K562 (cell line): ENCODE measurements at regions not wholly inside any gene's neighbourhood (a gene's known extent, or its start where the extent isn't known, plus 50 kb on each side); places are given as distances from the start of the nearest gene placed in this dataset.

Experiments used
- ATAC-seq: fragments of 200-7000 bp; cut with Tn5 transposase; 3 replicates; pipeline ENCODE4 v1.9.1; 2020; ENCODE audit warnings: moderate library complexity
- BruUV-seq: library from RNA; stranded (reverse); fragments of 400-500 nt; replicated peaks from 2 replicates; lab custom pipeline; 2021; lab: Mats Ljungman, UMichigan
- CTCF ChIA-PET: fragments of 300-600 bp; formaldehyde crosslinking; extraction: SDS; loops from one replicate; lab custom pipeline; 2021; ENCODE audit warnings: low intra/inter-chr PET ratio; lab: Yijun Ruan, JAX
- POLR2A ChIA-PET: fragments of 300-600, 350-650 bp; sonication (Branson Sonifier 250); formaldehyde crosslinking; extraction: SDS; loops from one replicate; lab custom pipeline; 2021; ENCODE audit warnings: antibody characterized with exemption, inconsistent platforms; lab: Yijun Ruan, JAX
- DNase-seq, 4 experiments: peaks; one replicate each; pipeline versions ENCODE4 v3.0.0 to v3.0.0-alpha.2; 2011 to 2018; ENCODE audit warnings: low spot score in 3 of 4, mixed read lengths in 3 of 4; ENCODE audit errors: extremely low read depth in 1 of 4
- FAIRE-seq: peaks from 2 replicates; lab custom pipeline; 2011; peaks lifted over from hg19 to GRCh38; lab: Jason Lieb, UNC
- H2AFZ ChIP-seq: 2 replicates; pipeline ENCODE4 v1.6.0; 2011; ENCODE audit warnings: low read depth, low read length, control low read depth, inconsistent platforms
- H3K27ac ChIP-seq: fragments of 200-600 bp; 3 replicates; pipeline ENCODE4 v1.8.0; 2011; ENCODE audit warnings: low read depth, mild to moderate bottlenecking, control low read depth, inconsistent platforms, low read length, moderate library complexity, mixed read lengths; ENCODE audit errors: extremely low read depth
- H3K27me3 ChIP-seq, 2 experiments: fragments of 300-600 bp in 1 of 2; 2 replicates in 1 of 2; 3 replicates in 1 of 2; pipeline versions ENCODE4 v1.6.0 to v1.8.0; 2011; ENCODE audit warnings: inconsistent platforms in 2 of 2, low read length in 2 of 2, mild to moderate bottlenecking in 1 of 2, mixed read lengths in 1 of 2, moderate library complexity in 1 of 2; ENCODE audit not compliant: control insufficient read depth in 2 of 2, insufficient read depth in 2 of 2
- H3K36me3 ChIP-seq: fragments of 300-600 bp; 3 replicates; pipeline ENCODE4 v1.8.0; 2011; ENCODE audit warnings: mild to moderate bottlenecking, low read length, inconsistent platforms; ENCODE audit not compliant: control insufficient read depth, insufficient read depth
- H3K4me1 ChIP-seq, 2 experiments: fragments of 200-600 bp in 1 of 2; replicated peaks in 1 of 2; 2 replicates in 1 of 2; 3 replicates in 1 of 2; pipeline versions ENCODE4 v1.5.1 to v1.8.0; 2011; ENCODE audit warnings: inconsistent platforms in 2 of 2, low read length in 2 of 2, mild to moderate bottlenecking in 1 of 2, mixed read lengths in 1 of 2, moderate library complexity in 1 of 2; ENCODE audit not compliant: control insufficient read depth in 2 of 2, insufficient read depth in 2 of 2
- H3K4me2 ChIP-seq: 2 replicates; pipeline ENCODE4 v1.6.1; 2011; ENCODE audit warnings: low read length, control low read depth, inconsistent platforms, mixed read lengths; ENCODE audit not compliant: insufficient read depth
- H3K4me3 ChIP-seq: fragments of 200-600 bp; sonication (generic), shearing (Covaris generic); 2 replicates; pipeline ENCODE4 v1.5.1; 2016; ENCODE audit warnings: control low read depth, inconsistent platforms
- H3K79me2 ChIP-seq: fragments of 200-600 bp; 3 replicates; pipeline ENCODE4 v1.8.0; 2011; ENCODE audit warnings: low read length, inconsistent platforms; ENCODE audit not compliant: control insufficient read depth, insufficient read depth
- H3K9ac ChIP-seq, 2 experiments: 2 replicates each; pipeline versions ENCODE4 v1.6.0 to v1.6.1; 2011; ENCODE audit warnings: low read depth in 2 of 2, low read length in 2 of 2, control low read depth in 1 of 2, inconsistent platforms in 1 of 2, mild to moderate bottlenecking in 1 of 2, mixed read lengths in 1 of 2; ENCODE audit not compliant: insufficient read depth in 1 of 2
- H3K9me1 ChIP-seq: one replicate; pipeline ENCODE4 v1.6.0; 2011; ENCODE audit warnings: inconsistent platforms, mild to moderate bottlenecking, low read length, moderate library complexity; ENCODE audit not compliant: control insufficient read depth, insufficient read depth
- H3K9me3 ChIP-seq: replicated peaks from 2 replicates; pipeline ENCODE4 v1.5.1; 2011; ENCODE audit warnings: low read depth, low read length, inconsistent platforms; ENCODE audit not compliant: control insufficient read depth, insufficient read depth
- H4K20me1 ChIP-seq: replicated peaks from 2 replicates; pipeline ENCODE4 v1.6.1; 2011; ENCODE audit warnings: low read length, inconsistent platforms, mixed read lengths; ENCODE audit not compliant: control insufficient read depth, insufficient read depth
- EZH2 ChIP-seq: IDR thresholded peaks from 2 replicates; pipeline ENCODE4 v1.6.1; 2012; ENCODE audit warnings: low read depth, mild to moderate bottlenecking, inconsistent platforms, low read length, borderline replicate concordance
- MECOM ChIP-seq: fragments of 250-450 bp; sonication (Bioruptor Pico); IDR thresholded peaks from 2 replicates; pipeline ENCODE4 v1.8.0; 2022; ENCODE audit warnings: inconsistent platforms
- SMARCA5 ChIP-seq: fragments of 450-650 bp; IDR thresholded peaks from 2 replicates; pipeline ENCODE4 v1.6.1; 2016
- TEAD1 ChIP-seq, 2 experiments: fragments of 450-650 bp in 1 of 2; sonication (generic) in 1 of 2; formaldehyde crosslinking; IDR thresholded peaks; 2 replicates each; pipeline versions ENCODE4 v1.4.0 to v1.8.0; 2020 to 2022; ENCODE audit warnings: mild to moderate bottlenecking in 2 of 2, missing genetic modification reagents in 1 of 2
- ZBTB1 ChIP-seq: sonication (generic); formaldehyde crosslinking; IDR thresholded peaks from 2 replicates; pipeline ENCODE4 v1.8.1; 2023; ENCODE audit warnings: missing genetic modification reagents, low read depth, mild to moderate bottlenecking, borderline replicate concordance
- ZNF134 ChIP-seq: fragments of 250-450 bp; sonication (Bioruptor Pico); conservative IDR thresholded peaks from 2 replicates; pipeline ENCODE4 v1.4.0; 2020
- whole genome bisulfite sequencing: fragments of 100-300 bp; shearing (Covaris generic); methylation state at CpG from one replicate; pipeline ENCODE4 v1.1.6; 2016; ENCODE audit warnings: low coverage, mixed read lengths; ENCODE audit not compliant: insufficient coverage; ENCODE audit errors: missing lambda C conversion rate; 5-methylcytosine and 5-hydroxymethylcytosine counted together
- in situ Hi-C: fragments of 300-500 bp; cut with MboI; formaldehyde crosslinking; loops from 4 replicates; pipeline ENCODE4 v1.15.0; 2018; ENCODE audit warnings: inconsistent platforms, mixed read lengths
- intact Hi-C: fragments of 100-400 bp; cut with micrococcal nuclease; formaldehyde crosslinking; loops from 2 replicates; pipeline ENCODE4 v1.14.2; 2022
- TF ChIP-seq, protein P1 (sequence below): fragments of 450-650 bp; conservative IDR thresholded peaks from 2 replicates; pipeline ENCODE4 v1.6.1; 2016; ENCODE audit warnings: missing genetic modification characterization, low read depth, mild to moderate bottlenecking, missing compliant biosample characterization, moderate library complexity

DNA sequence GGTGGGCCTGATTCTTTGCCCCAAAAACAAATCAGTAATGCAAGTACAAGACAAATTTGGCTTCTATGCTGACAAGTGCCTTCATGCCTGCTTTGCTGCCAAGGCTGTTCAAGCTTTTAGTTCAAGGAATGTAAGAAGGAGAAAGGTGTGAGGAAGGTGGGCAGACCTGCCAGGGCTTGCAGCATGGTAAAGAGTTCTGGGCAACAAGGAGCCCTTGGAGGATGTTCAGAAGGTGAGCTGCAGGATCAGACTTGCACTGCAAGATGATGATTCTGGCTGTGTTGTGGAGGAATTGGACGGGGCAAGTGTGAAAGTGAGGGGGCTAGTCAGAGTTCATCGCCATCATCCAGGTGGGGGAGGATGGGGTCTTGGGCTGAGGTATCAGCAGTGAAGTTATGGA lies 167.9 kb downstream of the NUAK1 start:
- POLR2A ChIA-PET = interaction anchor here (0.8 kb wide), 1 partner anchor 26 kb away, joined by 3 read pairs; no protein-coding TSS in a partner anchor

DNA sequence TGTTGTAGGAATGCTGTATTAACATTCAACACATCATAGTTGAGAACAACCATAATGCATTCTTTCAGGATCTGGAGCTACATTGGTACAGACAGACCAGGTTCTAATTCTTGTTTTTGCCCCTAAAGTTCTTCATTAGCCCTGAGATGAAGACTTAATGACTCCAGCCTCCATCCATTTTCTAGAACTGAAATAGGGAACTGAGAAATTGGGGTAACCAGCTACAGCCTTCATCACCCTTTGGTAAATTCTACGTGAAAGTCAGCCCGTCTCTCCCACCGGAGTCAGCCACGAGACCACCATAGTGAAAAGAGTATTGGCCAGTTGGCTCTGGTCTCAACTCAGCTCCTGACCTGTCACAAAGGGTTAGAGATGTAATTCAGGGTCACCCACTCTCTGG lies 164.0 kb downstream of the NUAK1 start:
- ChIA-PET CTCF (no interaction called here), POLR2A (no interaction called here)
- ATAC-seq (no peak), DNase-seq (no peak), FAIRE-seq (no peak)
- Histone ChIP-seq H3K27me3 (no peaks in the 10 kb centered on the region; a peak in 1 of 5 replicates), H4K20me1 (no peaks in the 10 kb centered on the region), H2AFZ (no peak overlapping the region), H3K4me1 (no peaks in the 10 kb centered on the region), H3K9ac (no peak overlapping the region), H3K4me2 (no peak overlapping the region), H3K36me3 (no peaks in the 10 kb centered on the region), H3K4me3 (no peak overlapping the region), H3K79me2 (no peaks in the 10 kb centered on the region), H3K9me3 (no peaks in the 10 kb centered on the region), H3K9me1 (no peaks in the 10 kb centered on the region), H3K27ac (no peak overlapping the region)
- WGBS = 7% methylated on average over 4 of the region's 4 CpGs
- TF ChIP-seq EZH2 = no peak
- TF ChIP-seq ZBTB1 (CRISPR knock-in tag) = no peak
- TF ChIP-seq MECOM (CRISPR knock-in tag) = no peak
- TF ChIP-seq SMARCA5 = no peak
- TF ChIP-seq, protein P1, sequence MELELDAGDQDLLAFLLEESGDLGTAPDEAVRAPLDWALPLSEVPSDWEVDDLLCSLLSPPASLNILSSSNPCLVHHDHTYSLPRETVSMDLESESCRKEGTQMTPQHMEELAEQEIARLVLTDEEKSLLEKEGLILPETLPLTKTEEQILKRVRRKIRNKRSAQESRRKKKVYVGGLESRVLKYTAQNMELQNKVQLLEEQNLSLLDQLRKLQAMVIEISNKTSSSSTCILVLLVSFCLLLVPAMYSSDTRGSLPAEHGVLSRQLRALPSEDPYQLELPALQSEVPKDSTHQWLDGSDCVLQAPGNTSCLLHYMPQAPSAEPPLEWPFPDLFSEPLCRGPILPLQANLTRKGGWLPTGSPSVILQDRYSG = no peak
- in situ Hi-C loops = no loop called here
- intact Hi-C loops = no loop called here
- no TSS peak for BruUV-seq

More for the DNA sequence above, 167.9 kb downstream of the NUAK1 start:
- H3K9me1 ChIP-seq = no peaks in the 10 kb centered on the region
- in situ Hi-C loops = no loop called here
- no peaks in the 10 kb centered on the region for H3K36me3 ChIP-seq
- no peak for ATAC-seq
- no peaks in the 10 kb centered on the region for H3K4me1 ChIP-seq
- TF ChIP-seq ZNF134 (CRISPR knock-in tag) (no peak), TEAD1 (CRISPR knock-in tag; IDR thresholded peaks at IDR 0.05) (no peak)
- TF ChIP-seq, all 486 proteins: peak for 0
- H3K9me3 ChIP-seq = no peaks in the 10 kb centered on the region
- BruUV-seq = no TSS peak
- DNase-seq (no peak), FAIRE-seq (no peak)
- H3K4me2 ChIP-seq = no peak overlapping the region
- 8% methylated on average over 2 of the region's 2 CpGs for WGBS
- no peak overlapping the region for H3K4me3 ChIP-seq
- no peak overlapping the region for H3K9ac ChIP-seq
- H2AFZ ChIP-seq = no peak overlapping the region
- intact Hi-C loops = no loop called here
- CTCF ChIA-PET = no interaction called here
- no peaks in the 10 kb centered on the region for H3K79me2 ChIP-seq
- no peaks in the 10 kb centered on the region for H4K20me1 ChIP-seq
- no peaks in the 10 kb centered on the region for H3K27me3 ChIP-seq
- H3K27ac ChIP-seq = no peak overlapping the region
